22Rv1 (cell line): ENCODE measurements at regions not wholly inside any gene's neighbourhood (a gene's known extent, or its start where the extent isn't known, plus 50 kb on each side); places are given as distances from the start of the nearest gene placed in this dataset.

Experiments
- CTCF ChIP-seq: fragments of 450-650 bp; IDR thresholded peaks from 2 replicates; pipeline ENCODE4 v1.5.1; 2017; ENCODE audit warnings: mild to moderate bottlenecking
- ZFX ChIP-seq: fragments of 450-650 bp; IDR thresholded peaks from 2 replicates; pipeline ENCODE4 v1.6.1; 2017; ENCODE audit warnings: antibody characterized with exemption, borderline replicate concordance

- TF ChIP-seq CTCF (no peak), ZFX (no peak)
These were observed 74.4 kb upstream of the HES1 start for GRCh38 chr3:194061421-194062030.
